SK-N-SH (cell line): ENCODE measurements at regions not wholly inside any gene's neighbourhood (a gene's known extent, or its start where the extent isn't known, plus 50 kb on each side); places are given as distances from the start of the nearest gene placed in this dataset.

Experiments used
- CTCF ChIA-PET: fragments of 300-600, 350-600 bp; formaldehyde crosslinking; extraction: SDS; loops from one replicate; lab custom pipeline; 2021; lab: Yijun Ruan, JAX
- POLR2A ChIA-PET: fragments of 350-600 bp; sonication (Branson Sonifier 250); formaldehyde crosslinking; extraction: SDS; loops from one replicate; lab custom pipeline; 2020; ENCODE audit warnings: antibody characterized with exemption, inconsistent platforms; lab: Yijun Ruan, JAX
- DNase-seq: peaks from one replicate; pipeline ENCODE4 v3.0.0; 2012
- H2AFZ ChIP-seq: fragments of 200-600 bp; sonication (generic); 2 replicates; pipeline ENCODE4 v1.8.1; 2016; ENCODE audit warnings: antibody characterized with exemption, mild to moderate bottlenecking, low read depth
- H3F3A ChIP-seq: fragments of 200-600 bp; sonication (generic); replicated peaks from 2 replicates; pipeline ENCODE3; 2016; ENCODE audit warnings: antibody characterized with exemption, mild to moderate bottlenecking; ENCODE audit not compliant: insufficient read depth
- H3K27ac ChIP-seq, 2 experiments: fragments of 200-500 bp in 1 of 2; fragments of 200-600 bp in 1 of 2; sonication (Bioruptor generic) in 1 of 2; sonication (generic), shearing (Covaris generic) in 1 of 2; 2 replicates each; pipeline versions ENCODE4 v1.5.1 to v1.6.1; 2014 to 2016; ENCODE audit warnings: low read depth in 2 of 2, inconsistent platforms in 1 of 2, low read length in 1 of 2, mild to moderate bottlenecking in 1 of 2, mixed read lengths in 1 of 2
- H3K27me3 ChIP-seq: fragments of 200-600 bp; sonication (generic), shearing (Covaris generic); 2 replicates; pipeline ENCODE4 v1.6.1; 2016; ENCODE audit warnings: mixed run types; ENCODE audit not compliant: insufficient read depth
- H3K36me3 ChIP-seq, 2 experiments: fragments of 200-500 bp in 1 of 2; fragments of 200-600 bp in 1 of 2; sonication (Bioruptor generic) in 1 of 2; sonication (generic) in 1 of 2; replicated peaks in 1 of 2; 2 replicates each; pipeline versions ENCODE3 to v1.5.1; 2014 to 2016; ENCODE audit warnings: low read length in 1 of 2, mild to moderate bottlenecking in 1 of 2; ENCODE audit not compliant: insufficient read depth in 2 of 2, control insufficient read depth in 1 of 2
- H3K4me1 ChIP-seq, 2 experiments: fragments of 200-500 bp in 1 of 2; fragments of 200-600 bp in 1 of 2; sonication (Bioruptor generic) in 1 of 2; sonication (generic), shearing (Covaris generic) in 1 of 2; 2 replicates each; pipeline versions ENCODE4 v1.5.1 to v1.6.1; 2014 to 2016; ENCODE audit warnings: low read depth in 1 of 2, low read length in 1 of 2, mixed run types in 1 of 2; ENCODE audit not compliant: insufficient read depth in 2 of 2, control insufficient read depth in 1 of 2
- H3K4me2 ChIP-seq: fragments of 200-600 bp; sonication (generic), shearing (Covaris generic); 2 replicates; pipeline ENCODE4 v1.6.1; 2017; ENCODE audit warnings: mixed run types
- H3K4me3 ChIP-seq, 2 experiments: fragments of 200-500 bp in 1 of 2; fragments of 200-600 bp in 1 of 2; sonication (Bioruptor generic) in 1 of 2; sonication (generic), shearing (Covaris generic) in 1 of 2; 2 replicates each; pipeline versions ENCODE4 v1.5.1 to v1.8.1; 2014 to 2016; ENCODE audit warnings: low read depth in 2 of 2, inconsistent platforms in 1 of 2, low read length in 1 of 2, mild to moderate bottlenecking in 1 of 2, mixed read lengths in 1 of 2, moderate library complexity in 1 of 2
- H3K79me2 ChIP-seq: fragments of 200-600 bp; sonication (generic); 2 replicates; pipeline ENCODE4 v1.8.1; 2017; ENCODE audit warnings: mild to moderate bottlenecking; ENCODE audit not compliant: insufficient read depth
- H3K9ac ChIP-seq: fragments of 200-600 bp; sonication (generic); 2 replicates; pipeline ENCODE4 v1.6.1; 2017; ENCODE audit warnings: mixed run types
- H3K9me2 ChIP-seq: fragments of 200-600 bp; sonication (generic); 2 replicates; pipeline ENCODE4 v1.6.1; 2017; ENCODE audit warnings: mixed run types
- H3K9me3 ChIP-seq: fragments of 200-600 bp; sonication (generic); 2 replicates; pipeline ENCODE4 v1.6.1; 2017; ENCODE audit warnings: mixed run types, mild to moderate bottlenecking, moderate library complexity
- H4K20me1 ChIP-seq: fragments of 200-600 bp; sonication (generic); 2 replicates; pipeline ENCODE4 v1.6.1; 2017; ENCODE audit warnings: mild to moderate bottlenecking, mixed run types; ENCODE audit not compliant: insufficient read depth
- CHD2 ChIP-seq: fragments of 150-350 bp; IDR thresholded peaks from 2 replicates; pipeline ENCODE4 v1.6.1; 2018; ENCODE audit warnings: low read length; ENCODE audit not compliant: partially characterized antibody
- CTCF ChIP-seq: fragments of 200-600 bp; sonication (generic); IDR thresholded peaks from 2 replicates; pipeline ENCODE4 v1.6.1; 2017; ENCODE audit warnings: antibody characterized with exemption, mild to moderate bottlenecking, moderate library complexity
- EP300 ChIP-seq, 2 experiments: IDR thresholded peaks; 2 replicates each; pipeline versions ENCODE4 v1.4.0 to v1.6.1; 2012; ENCODE audit warnings: borderline replicate concordance in 1 of 2, low read depth in 1 of 2, low read length in 1 of 2
- FOSL2 ChIP-seq: IDR thresholded peaks from 2 replicates; pipeline ENCODE4 v1.4.0; 2012; ENCODE audit warnings: low read depth, mild to moderate bottlenecking, moderate library complexity, borderline replicate concordance
- FOXJ3 ChIP-seq: sonication (generic); formaldehyde crosslinking; IDR thresholded peaks from 2 replicates; pipeline ENCODE4 v1.5.1; 2020; ENCODE audit warnings: mild to moderate bottlenecking, missing genetic modification reagents
- FOXM1 ChIP-seq: IDR thresholded peaks from 2 replicates; pipeline ENCODE4 v1.4.0; 2012; ENCODE audit warnings: low read depth, mild to moderate bottlenecking
- MAX ChIP-seq: IDR thresholded peaks from 2 replicates; pipeline ENCODE4 v1.4.0; 2012; ENCODE audit warnings: low read depth
- MXI1 ChIP-seq: IDR thresholded peaks from 2 replicates; pipeline ENCODE4 v1.6.1; 2012; ENCODE audit warnings: mild to moderate bottlenecking, low read depth, low read length, improper control_type of control experiment
- NFIC ChIP-seq: IDR thresholded peaks from 2 replicates; pipeline ENCODE4 v1.4.0; 2012; ENCODE audit warnings: borderline replicate concordance
- NRF1 ChIP-seq: IDR thresholded peaks from 2 replicates; pipeline ENCODE4 v1.6.1; 2012; ENCODE audit warnings: low read depth, mild to moderate bottlenecking, low read length
- PBX3 ChIP-seq: IDR thresholded peaks from 2 replicates; pipeline ENCODE4; 2012
- POLR2AphosphoS5 ChIP-seq: IDR thresholded peaks from 2 replicates; pipeline ENCODE4 v1.6.1; 2012; ENCODE audit warnings: low read depth, low read length
- RAD21 ChIP-seq: IDR thresholded peaks from 2 replicates; pipeline ENCODE4 v1.6.1; 2012; ENCODE audit warnings: mild to moderate bottlenecking, low read length
- SMC3 ChIP-seq: IDR thresholded peaks from 2 replicates; pipeline ENCODE4 v1.6.1; 2012; ENCODE audit warnings: low read depth, low read length, improper control_type of control experiment
- USF2 ChIP-seq: fragments of 150-350 bp; IDR thresholded peaks from 2 replicates; pipeline ENCODE4 v1.6.1; 2017; ENCODE audit warnings: antibody characterized with exemption, low read length, low read depth, borderline replicate concordance
- WGBS: methylation state at CpG from one replicate; pipeline ENCODE4 v1.1.6; 2017; ENCODE audit warnings: low lambda C conversion rate; 5-methylcytosine and 5-hydroxymethylcytosine counted together

GRCh38 chr4:135731682-135732081 is 1530.1 kb upstream of the PABPC4L start (continued):
- TF ChIP-seq USF2, result no peak

GRCh38 chr4:135724421-135724820 is 1522.8 kb upstream of the PABPC4L start:
- H3K9me2 ChIP-seq, result no peaks in the 10 kb centered on the region
- no peaks in the 10 kb centered on the region for H3K4me1 ChIP-seq
- no peaks in the 10 kb centered on the region for H3F3A ChIP-seq
- no peaks in the 10 kb centered on the region for H3K79me2 ChIP-seq
- H3K9ac ChIP-seq, result no peak overlapping the region
- 2% methylated on average over 2 of the region's 2 CpGs for WGBS
- no peaks in the 10 kb centered on the region for H3K36me3 ChIP-seq
- H3K9me3 ChIP-seq, result no peaks in the 10 kb centered on the region
- ChIA-PET POLR2A (no interaction called here), CTCF (no interaction called here)
- H3K27me3 ChIP-seq, result no peaks in the 10 kb centered on the region
- DNase-seq, result no peak
- TF ChIP-seq RAD21 (no peak), FOXM1 (no peak), USF2 (no peak), FOSL2 (no peak), MXI1 (no peak), CHD2 (no peak), POLR2AphosphoS5 (no peak), MAX (no peak), CTCF (no peak), FOXJ3 (CRISPR knock-in tag) (no peak), PBX3 (no peak), EP300 (IDR thresholded peaks at IDR 0.05; ENCODE audit: borderline replicate concordance in 1 of 2, low read depth in 1 of 2, low read length in 1 of 2) (no peak), NFIC (no peak), NRF1 (no peak), SMC3 (no peak)
- H4K20me1 ChIP-seq, result no peaks in the 10 kb centered on the region
- H3K27ac ChIP-seq, result no peak overlapping the region
- no peak overlapping the region for H2AFZ ChIP-seq
- no peak overlapping the region for H3K4me2 ChIP-seq
- no peak overlapping the region for H3K4me3 ChIP-seq
